ENCODE measurements at regions not wholly inside any gene's neighbourhood (a gene's known extent, or its start where the extent isn't known, plus 50 kb on each side); places are given as distances from the start of the nearest gene placed in this dataset.
A peak's percentile ranks its signal among the peaks of the same experiment; 100 is the strongest.

DNA sequence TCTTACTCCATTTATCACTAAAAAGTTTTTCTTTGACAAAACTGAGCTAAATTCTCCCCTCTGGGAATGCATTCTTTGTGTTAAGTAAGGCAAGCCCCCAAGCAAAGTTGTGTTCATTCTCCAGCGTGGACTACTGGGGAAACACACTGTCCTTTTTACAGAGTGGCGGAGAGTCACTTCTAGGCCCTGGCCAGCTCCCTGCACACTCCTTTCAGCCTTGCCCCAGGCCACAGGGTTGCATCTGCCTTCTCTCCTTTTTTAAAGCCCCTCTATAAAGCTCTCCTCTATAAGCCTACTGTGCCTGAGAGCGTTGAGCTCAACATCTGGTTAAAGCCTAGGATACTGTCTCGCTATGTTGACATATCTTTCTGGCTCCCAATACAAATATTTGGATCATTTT, 803.4 kb downstream of the PCDH17 start:
- Mint-ChIP-seq H3K27ac (no peak overlapping the region), H3K4me3 (no peak overlapping the region), H3K27me3 (ENCODE audit: low read depth) (no peaks in the 10 kb centered on the region), H3K36me3 (ENCODE audit: insufficient read depth in 1 of 3, low read depth in 3 of 3) (peaks cover 3 to 8% (median 6%) of the 10 kb centered on the region in 3 experiments), H3K4me1 (no peaks in the 10 kb centered on the region), H3K9me3 (peaks cover 7 to 8% of the 10 kb centered on the region in 2 experiments)
- no peak overlapping the region for H4K8ac ChIP-seq (replicated peaks; ENCODE audit: insufficient read length, low read depth, low read length)
- H3K4ac ChIP-seq (ENCODE audit: low read depth, low read length): no peak overlapping the region
- no peak overlapping the region for H2AK5ac ChIP-seq (ENCODE audit: insufficient read length, low read length)
- H3K27me3 ChIP-seq (ENCODE audit: insufficient read depth, low read length): no peaks in the 10 kb centered on the region
- H2BK120ac ChIP-seq (ENCODE audit: low read depth, low read length, poor library complexity, severe bottlenecking): no peak overlapping the region
- H3K79me1 ChIP-seq (ENCODE audit: insufficient read depth, low read depth, low read length, poor library complexity, severe bottlenecking): no peaks in the 10 kb centered on the region
- H4K91ac ChIP-seq (ENCODE audit: insufficient read length, low read depth, low read length): no peak overlapping the region
- peaks cover 2% of the 10 kb centered on the region for H3K23me2 ChIP-seq (ENCODE audit: insufficient read length, low read depth, low read length, poor library complexity, severe bottlenecking)
- H2BK5ac ChIP-seq (ENCODE audit: insufficient read length, low read length): no peak overlapping the region
- no peak overlapping the region for H3K23ac ChIP-seq (ENCODE audit: insufficient read length, low read depth, low read length)
- no peaks in the 10 kb centered on the region for H3K9me3 ChIP-seq (ENCODE audit: control insufficient read depth, low read depth, low read length)
- no peak overlapping the region for H3K27ac ChIP-seq (ENCODE audit: insufficient read length, low read depth, low read length)
- H3K18ac ChIP-seq (ENCODE audit: insufficient read length, low read depth, low read length): no peak overlapping the region
- H4K20me1 ChIP-seq (ENCODE audit: control insufficient read depth, insufficient read depth, insufficient read length): no peaks in the 10 kb centered on the region
- H4K5ac ChIP-seq (ENCODE audit: insufficient read length, low read depth, low read length): no peak overlapping the region
- no CpG with 5 or more reads among the region's 4 CpGs for WGBS (ENCODE audit: extremely low coverage, insufficient read length, low lambda C conversion rate)
- DNase-seq: no peak
- peak overlapping the region; percentile 14 for H2AFZ ChIP-seq (ENCODE audit: low read length)
- H3K79me2 ChIP-seq (ENCODE audit: insufficient read depth, low read length): no peaks in the 10 kb centered on the region
- no peak overlapping the region for H2BK12ac ChIP-seq (ENCODE audit: insufficient read length, low read depth, low read length)
- H3K9ac ChIP-seq (ENCODE audit: extremely low read depth, insufficient read length, low read length): no peak overlapping the region
- TF ChIP-seq, protein P1, sequence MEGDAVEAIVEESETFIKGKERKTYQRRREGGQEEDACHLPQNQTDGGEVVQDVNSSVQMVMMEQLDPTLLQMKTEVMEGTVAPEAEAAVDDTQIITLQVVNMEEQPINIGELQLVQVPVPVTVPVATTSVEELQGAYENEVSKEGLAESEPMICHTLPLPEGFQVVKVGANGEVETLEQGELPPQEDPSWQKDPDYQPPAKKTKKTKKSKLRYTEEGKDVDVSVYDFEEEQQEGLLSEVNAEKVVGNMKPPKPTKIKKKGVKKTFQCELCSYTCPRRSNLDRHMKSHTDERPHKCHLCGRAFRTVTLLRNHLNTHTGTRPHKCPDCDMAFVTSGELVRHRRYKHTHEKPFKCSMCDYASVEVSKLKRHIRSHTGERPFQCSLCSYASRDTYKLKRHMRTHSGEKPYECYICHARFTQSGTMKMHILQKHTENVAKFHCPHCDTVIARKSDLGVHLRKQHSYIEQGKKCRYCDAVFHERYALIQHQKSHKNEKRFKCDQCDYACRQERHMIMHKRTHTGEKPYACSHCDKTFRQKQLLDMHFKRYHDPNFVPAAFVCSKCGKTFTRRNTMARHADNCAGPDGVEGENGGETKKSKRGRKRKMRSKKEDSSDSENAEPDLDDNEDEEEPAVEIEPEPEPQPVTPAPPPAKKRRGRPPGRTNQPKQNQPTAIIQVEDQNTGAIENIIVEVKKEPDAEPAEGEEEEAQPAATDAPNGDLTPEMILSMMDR (conservative IDR thresholded peaks at IDR 0.05): no peak
- H3K14ac ChIP-seq (ENCODE audit: insufficient read depth, low read length): no peak overlapping the region; the same call in 1 of the 2 replicates
- H3K4me1 ChIP-seq (ENCODE audit: insufficient read depth, low read length): no peaks in the 10 kb centered on the region
- no peak overlapping the region for H3T11ph ChIP-seq (ENCODE audit: low read length)
- no peak overlapping the region for H2BK15ac ChIP-seq (ENCODE audit: low read depth, low read length)
- H3K4me2 ChIP-seq (ENCODE audit: insufficient read depth, insufficient read length, low read length): no peak overlapping the region
- no peak overlapping the region for H3K56ac ChIP-seq (ENCODE audit: insufficient read length, low read depth, low read length)
- H2BK20ac ChIP-seq (ENCODE audit: low read depth, low read length, poor library complexity, severe bottlenecking): no peak overlapping the region
